ENCODE measurements at regions not wholly inside any gene's neighbourhood (a gene's known extent, or its start where the extent isn't known, plus 50 kb on each side); places are given as distances from the start of the nearest gene placed in this dataset.

- H3K36me3 ChIP-seq (ENCODE audit: control insufficient read depth, low read length): no peaks in the 10 kb centered on the region
- H3K27me3 ChIP-seq (ENCODE audit: control insufficient read depth, low read length): no peaks in the 10 kb centered on the region
- H3K4me2 ChIP-seq (ENCODE audit: low read length): no peak overlapping the region
- no peaks in the 10 kb centered on the region for H3F3A ChIP-seq (ENCODE audit: control insufficient read depth, insufficient read depth)
- H3K4me1 ChIP-seq (ENCODE audit: control insufficient read depth, low read length): no peaks in the 10 kb centered on the region
- no peak overlapping the region for H3K27ac ChIP-seq (ENCODE audit: low read depth, low read length)
- TF ChIP-seq CTCF (IDR thresholded peaks at IDR 0.05; ENCODE audit: low read depth, low read length, poor library complexity, severe bottlenecking) (no peak), EZH2phosphoT487 (IDR thresholded peaks at IDR 0.05; ENCODE audit: borderline replicate concordance, low read length) (no peak)
- no peaks in the 10 kb centered on the region for H3K9me3 ChIP-seq (ENCODE audit: control insufficient read depth, insufficient read depth, low read length)
- no peaks in the 10 kb centered on the region for H3K9me2 ChIP-seq (replicated peaks; ENCODE audit: control insufficient read depth, low read length)
- no peak overlapping the region for H3K4me3 ChIP-seq (ENCODE audit: low read length)
- no peaks in the 10 kb centered on the region for H4K20me1 ChIP-seq (ENCODE audit: control insufficient read depth, insufficient read depth, low read depth, low read length)
- no peaks in the 10 kb centered on the region for H3K79me2 ChIP-seq (ENCODE audit: control insufficient read depth, low read length)
Measured at GRCh38 chr4:147408189-147408588, 72.7 kb upstream of the EDNRA start.

DNA sequence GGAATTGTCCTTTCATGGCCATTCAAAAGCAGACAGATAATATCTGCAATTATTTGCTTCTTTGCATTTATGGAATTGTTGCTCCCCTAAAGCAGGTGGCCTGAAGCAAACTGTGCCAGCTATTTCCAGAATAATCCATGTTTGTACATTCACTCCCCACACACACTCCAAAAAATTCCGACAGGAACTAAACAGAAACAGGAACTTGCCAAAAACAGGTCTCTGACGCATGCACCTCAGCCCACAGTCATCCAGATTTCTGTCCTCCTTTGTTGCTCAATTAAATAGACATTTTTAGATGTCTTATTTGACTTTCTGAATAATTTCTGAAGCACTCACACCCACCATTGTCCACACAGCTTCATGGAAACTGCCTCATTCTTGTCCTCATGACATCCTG, 71.5 kb upstream of the EDNRA start:
- Histone ChIP-seq H3K27me3 (ENCODE audit: control insufficient read depth, low read length) (no peaks in the 10 kb centered on the region), H3K9me3 (ENCODE audit: control insufficient read depth, insufficient read depth, low read length) (no peaks in the 10 kb centered on the region), H3K27ac (ENCODE audit: low read depth, low read length) (no peak overlapping the region), H3K4me3 (ENCODE audit: low read length) (no peak overlapping the region), H4K20me1 (ENCODE audit: control insufficient read depth, insufficient read depth, low read depth, low read length) (no peaks in the 10 kb centered on the region), H3K4me1 (ENCODE audit: control insufficient read depth, low read length) (no peaks in the 10 kb centered on the region), H3K79me2 (ENCODE audit: control insufficient read depth, low read length) (no peaks in the 10 kb centered on the region), H3K36me3 (ENCODE audit: control insufficient read depth, low read length) (no peaks in the 10 kb centered on the region), H3K4me2 (ENCODE audit: low read length) (no peak overlapping the region), H3K9me2 (replicated peaks; ENCODE audit: control insufficient read depth, low read length) (no peaks in the 10 kb centered on the region), H3F3A (ENCODE audit: control insufficient read depth, insufficient read depth) (no peaks in the 10 kb centered on the region)
- no peak for TF ChIP-seq EZH2phosphoT487 (IDR thresholded peaks at IDR 0.05; ENCODE audit: borderline replicate concordance, low read length)
- no peak for TF ChIP-seq CTCF (IDR thresholded peaks at IDR 0.05; ENCODE audit: low read depth, low read length, poor library complexity, severe bottlenecking)

GRCh38 chr4:147418226-147418625, 62.7 kb upstream of the EDNRA start:
- Histone ChIP-seq H3K9me3 (ENCODE audit: control insufficient read depth, insufficient read depth, low read length) (no peaks in the 10 kb centered on the region), H3K27me3 (ENCODE audit: control insufficient read depth, low read length) (no peaks in the 10 kb centered on the region), H3K4me3 (ENCODE audit: low read length) (no peak overlapping the region), H4K20me1 (ENCODE audit: control insufficient read depth, insufficient read depth, low read depth, low read length) (no peaks in the 10 kb centered on the region), H3K79me2 (ENCODE audit: control insufficient read depth, low read length) (no peaks in the 10 kb centered on the region), H3K4me2 (ENCODE audit: low read length) (no peak overlapping the region), H3F3A (ENCODE audit: control insufficient read depth, insufficient read depth) (no peaks in the 10 kb centered on the region), H3K27ac (ENCODE audit: low read depth, low read length) (no peak overlapping the region), H3K4me1 (ENCODE audit: control insufficient read depth, low read length) (no peaks in the 10 kb centered on the region), H3K9me2 (replicated peaks; ENCODE audit: control insufficient read depth, low read length) (no peaks in the 10 kb centered on the region), H3K36me3 (ENCODE audit: control insufficient read depth, low read length) (no peaks in the 10 kb centered on the region)
- TF ChIP-seq EZH2phosphoT487 (IDR thresholded peaks at IDR 0.05; ENCODE audit: borderline replicate concordance, low read length) (no peak), CTCF (IDR thresholded peaks at IDR 0.05; ENCODE audit: low read depth, low read length, poor library complexity, severe bottlenecking) (no peak)

DNA sequence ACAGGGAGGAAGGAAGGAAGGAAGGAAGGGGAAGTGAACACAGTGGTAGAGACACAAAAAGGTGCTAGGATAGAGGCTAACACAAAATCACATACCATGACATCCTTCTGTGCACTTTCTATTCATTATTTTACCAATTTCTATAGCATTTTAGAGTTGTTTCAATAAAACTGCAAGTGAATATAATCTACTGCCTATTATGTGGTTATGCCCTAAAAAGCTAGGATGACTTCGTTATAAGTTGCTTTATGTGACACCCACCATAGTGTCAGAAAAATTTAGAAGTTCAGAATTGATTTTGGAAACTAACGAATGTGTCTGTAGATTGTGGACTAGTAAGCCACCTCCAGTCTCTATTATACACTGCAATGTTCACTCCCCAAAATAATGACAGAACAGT, 59.4 kb upstream of the EDNRA start:
- Histone ChIP-seq H4K20me1 (ENCODE audit: control insufficient read depth, insufficient read depth, low read depth, low read length) (no peaks in the 10 kb centered on the region), H3K9me2 (replicated peaks; ENCODE audit: control insufficient read depth, low read length) (no peaks in the 10 kb centered on the region), H3K9me3 (ENCODE audit: control insufficient read depth, insufficient read depth, low read length) (no peaks in the 10 kb centered on the region), H3K4me2 (ENCODE audit: low read length) (no peak overlapping the region), H3K4me3 (ENCODE audit: low read length) (no peak overlapping the region), H3K79me2 (ENCODE audit: control insufficient read depth, low read length) (no peaks in the 10 kb centered on the region), H3K36me3 (ENCODE audit: control insufficient read depth, low read length) (no peaks in the 10 kb centered on the region), H3K27me3 (ENCODE audit: control insufficient read depth, low read length) (no peaks in the 10 kb centered on the region), H3F3A (ENCODE audit: control insufficient read depth, insufficient read depth) (no peaks in the 10 kb centered on the region), H3K27ac (ENCODE audit: low read depth, low read length) (no peak overlapping the region), H3K4me1 (ENCODE audit: control insufficient read depth, low read length) (no peaks in the 10 kb centered on the region)
- TF ChIP-seq EZH2phosphoT487 (IDR thresholded peaks at IDR 0.05; ENCODE audit: borderline replicate concordance, low read length): no peak
- no peak for TF ChIP-seq CTCF (IDR thresholded peaks at IDR 0.05; ENCODE audit: low read depth, low read length, poor library complexity, severe bottlenecking)

Measured in DOHH2 (cell line).